A673 (cell line): ENCODE measurements at regions not wholly inside any gene's neighbourhood (a gene's known extent, or its start where the extent isn't known, plus 50 kb on each side); places are given as distances from the start of the nearest gene placed in this dataset.

ENCODE experiments used
- BruUV-seq: library from RNA; stranded (reverse); fragments of 400-500 nt; replicated peaks from 2 replicates; lab custom pipeline; 2021; lab: Mats Ljungman, UMichigan
- CTCF ChIA-PET: fragments of 300-600 bp; sonication (Branson Sonifier 250); formaldehyde crosslinking; loops from one replicate; lab custom pipeline; 2022; ENCODE audit warnings: antibody characterized with exemption; lab: Charles Lee
- POLR2A ChIA-PET: fragments of 300-600 bp; sonication (Branson Sonifier 250); formaldehyde crosslinking; loops from one replicate; lab custom pipeline; 2022; ENCODE audit warnings: antibody characterized with exemption; ENCODE audit not compliant: low non-redundant PET; lab: Charles Lee
- DNase-seq: peaks from one replicate; pipeline ENCODE4 v3.0.0-alpha.2; 2015; ENCODE audit warnings: low spot score
- H3K27ac ChIP-seq: fragments of 200-600 bp; sonication (generic); 2 replicates; pipeline ENCODE4 v1.5.1; 2016; ENCODE audit warnings: mixed run types, low read depth, mild to moderate bottlenecking, mixed read lengths, antibody characterized with exemption, low read length; ENCODE audit not compliant: poor library complexity, severe bottlenecking
- H3K27me3 ChIP-seq: fragments of 200-600 bp; sonication (generic); replicated peaks from 2 replicates; pipeline ENCODE4 v1.6.1; 2017; ENCODE audit warnings: mixed run types, low read depth, mild to moderate bottlenecking, mixed read lengths, antibody characterized with exemption, low read length; ENCODE audit not compliant: insufficient read depth, poor library complexity
- H3K36me3 ChIP-seq: fragments of 200-600 bp; sonication (generic); 2 replicates; pipeline ENCODE4 v1.6.1; 2016; ENCODE audit warnings: mixed run types, mild to moderate bottlenecking, mixed read lengths, antibody characterized with exemption, low read length; ENCODE audit not compliant: insufficient read depth, poor library complexity, severe bottlenecking
- H3K4me1 ChIP-seq: fragments of 200-600 bp; sonication (generic); 2 replicates; pipeline ENCODE4 v1.6.1; 2017; ENCODE audit warnings: mixed run types, mild to moderate bottlenecking, mixed read lengths, antibody characterized with exemption, low read length; ENCODE audit not compliant: insufficient read depth, poor library complexity, severe bottlenecking
- H3K4me3 ChIP-seq: fragments of 200-600 bp; sonication (generic); 2 replicates; pipeline ENCODE4 v1.5.1; 2016; ENCODE audit warnings: low read depth, mixed run types, mild to moderate bottlenecking, mixed read lengths, low read length; ENCODE audit not compliant: poor library complexity, severe bottlenecking
- H3K9me3 ChIP-seq: fragments of 200-600 bp; sonication (generic); 2 replicates; pipeline ENCODE4 v1.6.1; 2016; ENCODE audit warnings: mixed run types, low read depth, mild to moderate bottlenecking, mixed read lengths, antibody characterized with exemption, low read length; ENCODE audit not compliant: poor library complexity, severe bottlenecking
- CTCF ChIP-seq: fragments of 300-800, 200-600 bp; sonication (generic); conservative IDR thresholded peaks from 2 replicates; pipeline ENCODE4 v1.5.1; 2017; ENCODE audit warnings: low read depth, mild to moderate bottlenecking, antibody characterized with exemption, low read length, moderate library complexity, mixed read lengths
- EZH2 ChIP-seq: fragments of 200-600 bp; sonication (generic); IDR thresholded peaks from 2 replicates; pipeline ENCODE4 v1.6.1; 2017; ENCODE audit warnings: borderline replicate concordance, low read depth, mild to moderate bottlenecking, mixed read lengths, antibody characterized with exemption, low read length; ENCODE audit not compliant: poor library complexity, severe bottlenecking
- intact Hi-C: fragments of 100-400 bp; cut with micrococcal nuclease; formaldehyde crosslinking; loops from one replicate; pipeline ENCODE4 v1.10.0; 2022; ENCODE audit not compliant: unreplicated experiment

- no TSS peak for BruUV-seq
- TF ChIP-seq EZH2 (no peak), CTCF (no peak)
- Histone ChIP-seq H3K36me3 (no peaks in the 10 kb centered on the region), H3K4me3 (no peak overlapping the region), H3K27ac (no peak overlapping the region), H3K9me3 (no peaks in the 10 kb centered on the region), H3K27me3 (no peaks in the 10 kb centered on the region), H3K4me1 (no peaks in the 10 kb centered on the region)
- ChIA-PET POLR2A (no interaction called here), CTCF (no interaction called here)
- DNase-seq = no peak
- intact Hi-C loops = no loop called here
Observed at GRCh38 chr13:86848716-86849115, 822.5 kb upstream of the SLITRK5 start.

DNA sequence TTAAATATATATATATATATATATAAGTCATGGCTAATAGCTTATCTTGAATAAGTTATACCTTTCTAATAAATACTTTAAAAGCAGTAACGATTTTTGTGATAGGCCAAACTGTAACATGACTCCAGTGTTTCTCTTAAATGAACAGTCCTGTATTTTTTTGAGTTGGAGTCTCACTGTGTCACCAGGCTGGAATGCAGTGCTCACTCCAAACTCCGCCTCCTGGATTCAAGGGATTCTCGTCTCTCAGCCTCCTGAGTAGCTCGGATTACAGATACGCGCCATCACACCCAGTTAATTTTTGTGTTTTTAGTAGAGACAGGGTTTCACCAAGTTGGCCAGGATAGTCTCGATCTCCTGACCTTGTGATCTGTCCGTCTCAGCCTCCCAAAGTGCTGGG lies 814.2 kb upstream of the SLITRK5 start:
- intact Hi-C loops = no loop called here
- Histone ChIP-seq H3K4me1 (no peaks in the 10 kb centered on the region), H3K4me3 (no peak overlapping the region), H3K9me3 (no peaks in the 10 kb centered on the region), H3K27me3 (no peaks in the 10 kb centered on the region), H3K27ac (no peak overlapping the region), H3K36me3 (no peaks in the 10 kb centered on the region)
- TF ChIP-seq EZH2 (no peak), CTCF (no peak)
- POLR2A ChIA-PET = no interaction called here
- DNase-seq = peak; percentile 33
- no TSS peak for BruUV-seq
- CTCF ChIA-PET = no interaction called here

- intact Hi-C loops = no loop called here
- H3K36me3 ChIP-seq = no peaks in the 10 kb centered on the region
- no TSS peak for BruUV-seq
- H3K4me3 ChIP-seq = no peak overlapping the region
- no peaks in the 10 kb centered on the region for H3K9me3 ChIP-seq
- CTCF ChIA-PET = no interaction called here
- H3K4me1 ChIP-seq = no peaks in the 10 kb centered on the region
- H3K27ac ChIP-seq = no peak overlapping the region
- POLR2A ChIA-PET = no interaction called here
- no peak for DNase-seq
- no peaks in the 10 kb centered on the region for H3K27me3 ChIP-seq
- TF ChIP-seq EZH2 = no peak
- TF ChIP-seq CTCF = no peak
Observed at GRCh38 chr13:86858216-86858615, 813.0 kb upstream of the SLITRK5 start.

- H3K4me1 ChIP-seq = no peaks in the 10 kb centered on the region
- intact Hi-C loops = no loop called here
- TF ChIP-seq EZH2 (no peak), CTCF (no peak)
- POLR2A ChIA-PET = no interaction called here
- no peaks in the 10 kb centered on the region for H3K9me3 ChIP-seq
- BruUV-seq = no TSS peak
- no peaks in the 10 kb centered on the region for H3K27me3 ChIP-seq
- CTCF ChIA-PET = no interaction called here
- H3K4me3 ChIP-seq = no peak overlapping the region
- H3K36me3 ChIP-seq = no peaks in the 10 kb centered on the region
- no peak overlapping the region for H3K27ac ChIP-seq
- no peak for DNase-seq
Observed at GRCh38 chr13:86862137-86862536, 809.0 kb upstream of the SLITRK5 start.
